Kidney epithelial cell (primary cell): ENCODE measurements at regions not wholly inside any gene's neighbourhood (a gene's known extent, or its start where the extent isn't known, plus 50 kb on each side); places are given as distances from the start of the nearest gene placed in this dataset.

Experiments used
- DNase-seq: peaks from one replicate; pipeline ENCODE4 v3.0.0-alpha.2; 2010; ENCODE audit warnings: low read depth
- H3K27me3 ChIP-seq: 2 replicates; pipeline ENCODE4 v1.6.0; 2011; ENCODE audit warnings: low read length; ENCODE audit not compliant: control insufficient read depth, insufficient read depth
- H3K36me3 ChIP-seq: 2 replicates; pipeline ENCODE4 v1.5.1; 2011; ENCODE audit warnings: low read length; ENCODE audit not compliant: control insufficient read depth, insufficient read depth
- H3K4me3 ChIP-seq: 2 replicates; pipeline ENCODE4 v1.5.1; 2011; ENCODE audit warnings: low read depth, mild to moderate bottlenecking, control low read depth, low read length
- TF ChIP-seq, protein P1 (sequence below): IDR thresholded peaks from 2 replicates; pipeline ENCODE4 v1.5.1; 2011; ENCODE audit warnings: mild to moderate bottlenecking, moderate library complexity, low read length, control low read depth, inconsistent platforms; ENCODE audit not compliant: insufficient read depth, poor library complexity, severe bottlenecking

DNA sequence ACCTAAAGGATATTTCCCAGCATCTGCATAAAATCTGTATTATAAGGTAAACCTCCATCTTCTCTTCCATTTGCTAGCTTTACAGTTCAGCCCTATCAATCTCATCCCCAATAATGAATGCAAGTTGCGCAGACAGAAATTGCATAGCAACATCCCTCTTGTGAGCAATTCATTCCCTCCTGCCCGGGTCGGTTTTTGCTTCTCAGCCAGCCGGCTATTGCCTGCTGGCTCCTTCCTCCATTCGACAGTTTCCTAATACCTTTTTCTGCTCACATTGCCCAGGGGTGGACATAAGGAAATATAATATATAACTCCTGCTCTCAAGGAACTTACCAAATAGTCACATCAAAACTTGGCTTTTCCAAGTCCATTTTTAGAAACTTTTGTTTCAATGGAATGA, 125.2 kb downstream of the FGF9 start:
- H3K4me3 ChIP-seq: no peak overlapping the region
- no peak for DNase-seq
- no peaks in the 10 kb centered on the region for H3K27me3 ChIP-seq
- TF ChIP-seq, protein P1, sequence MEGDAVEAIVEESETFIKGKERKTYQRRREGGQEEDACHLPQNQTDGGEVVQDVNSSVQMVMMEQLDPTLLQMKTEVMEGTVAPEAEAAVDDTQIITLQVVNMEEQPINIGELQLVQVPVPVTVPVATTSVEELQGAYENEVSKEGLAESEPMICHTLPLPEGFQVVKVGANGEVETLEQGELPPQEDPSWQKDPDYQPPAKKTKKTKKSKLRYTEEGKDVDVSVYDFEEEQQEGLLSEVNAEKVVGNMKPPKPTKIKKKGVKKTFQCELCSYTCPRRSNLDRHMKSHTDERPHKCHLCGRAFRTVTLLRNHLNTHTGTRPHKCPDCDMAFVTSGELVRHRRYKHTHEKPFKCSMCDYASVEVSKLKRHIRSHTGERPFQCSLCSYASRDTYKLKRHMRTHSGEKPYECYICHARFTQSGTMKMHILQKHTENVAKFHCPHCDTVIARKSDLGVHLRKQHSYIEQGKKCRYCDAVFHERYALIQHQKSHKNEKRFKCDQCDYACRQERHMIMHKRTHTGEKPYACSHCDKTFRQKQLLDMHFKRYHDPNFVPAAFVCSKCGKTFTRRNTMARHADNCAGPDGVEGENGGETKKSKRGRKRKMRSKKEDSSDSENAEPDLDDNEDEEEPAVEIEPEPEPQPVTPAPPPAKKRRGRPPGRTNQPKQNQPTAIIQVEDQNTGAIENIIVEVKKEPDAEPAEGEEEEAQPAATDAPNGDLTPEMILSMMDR: no peak
- no peaks in the 10 kb centered on the region for H3K36me3 ChIP-seq

DNA sequence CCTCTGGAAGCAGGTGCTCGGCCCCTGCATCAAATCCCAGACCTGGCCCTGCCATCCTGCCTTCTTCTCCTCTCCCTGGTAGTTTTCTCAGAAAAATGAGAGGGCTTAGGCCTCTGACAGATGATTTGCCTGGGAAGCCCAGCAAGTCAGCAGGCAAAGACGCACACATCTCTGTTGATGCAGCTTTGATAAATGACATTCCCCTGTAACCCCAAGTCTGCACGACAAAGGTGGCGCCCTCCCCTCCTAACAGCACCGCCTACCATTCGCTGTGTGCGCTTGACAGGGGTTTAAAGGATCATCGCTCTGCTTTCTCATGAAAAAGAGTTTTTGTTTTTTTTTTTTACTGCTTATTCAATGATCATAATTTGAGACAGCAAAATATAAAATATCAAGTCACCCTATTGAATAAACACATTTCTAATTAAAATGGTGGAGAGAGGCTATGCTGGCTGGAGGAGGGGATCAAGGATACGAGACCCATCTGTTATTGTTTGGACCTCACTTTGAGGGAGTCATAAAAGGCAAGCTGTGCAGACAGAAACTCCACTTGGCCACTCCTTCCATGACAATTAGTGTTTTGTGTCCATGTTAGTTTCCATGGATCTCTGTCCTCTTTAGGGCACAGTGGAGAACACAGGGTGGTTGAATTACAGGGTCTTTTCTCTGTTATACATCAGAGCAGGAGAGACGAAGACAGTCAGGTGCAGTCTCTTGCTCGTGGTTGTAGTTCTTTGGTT, 126.1 kb downstream of the FGF9 start:
- H3K4me3 ChIP-seq: no peak overlapping the region
- TF ChIP-seq, protein P1: no peak
- H3K36me3 ChIP-seq: no peaks in the 10 kb centered on the region
- no peak for DNase-seq
- no peaks in the 10 kb centered on the region for H3K27me3 ChIP-seq

DNA sequence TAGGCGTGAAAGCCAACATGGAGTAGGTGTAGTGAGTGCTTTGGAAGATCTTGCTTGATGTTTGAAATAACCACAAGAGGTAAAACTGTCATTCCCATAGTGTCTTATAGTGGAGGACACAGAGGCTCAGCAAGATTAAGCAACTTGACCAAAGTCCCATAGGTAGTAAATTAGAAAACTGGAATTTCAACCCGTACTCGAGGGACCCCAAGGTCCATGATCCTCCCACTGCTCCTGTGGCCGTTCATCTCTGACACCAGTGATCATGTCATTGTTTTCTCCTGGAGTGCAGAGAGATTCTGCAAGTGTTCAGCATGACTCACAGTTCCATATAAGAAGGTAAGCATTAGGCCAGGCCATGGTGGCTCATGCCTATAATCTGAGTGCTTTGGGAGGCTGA, 126.9 kb downstream of the FGF9 start:
- H3K36me3 ChIP-seq: no peaks in the 10 kb centered on the region
- TF ChIP-seq, protein P1: no peak
- no peak overlapping the region for H3K4me3 ChIP-seq
- DNase-seq: no peak
- H3K27me3 ChIP-seq: no peaks in the 10 kb centered on the region

DNA sequence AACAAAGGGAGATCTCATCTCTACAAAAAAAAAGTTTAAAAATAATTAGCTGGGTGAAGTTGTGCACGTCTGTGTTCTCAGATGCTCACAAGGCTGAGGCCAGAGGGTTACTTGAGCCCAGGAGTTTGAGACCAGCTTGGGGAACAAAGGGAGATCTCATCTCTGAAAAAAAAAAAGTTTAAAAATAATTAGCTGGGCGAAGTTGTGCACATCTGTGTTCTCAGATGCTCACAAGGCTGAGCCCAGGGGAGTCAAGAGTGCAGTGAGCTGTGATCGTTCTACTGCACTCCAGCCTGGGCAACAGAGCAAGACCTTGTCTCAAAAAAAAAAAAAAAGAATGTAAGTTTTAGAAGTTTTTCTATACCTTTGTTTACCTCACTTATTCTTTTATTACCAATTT, 127.3 kb downstream of the FGF9 start:
- no peak for DNase-seq

DNA sequence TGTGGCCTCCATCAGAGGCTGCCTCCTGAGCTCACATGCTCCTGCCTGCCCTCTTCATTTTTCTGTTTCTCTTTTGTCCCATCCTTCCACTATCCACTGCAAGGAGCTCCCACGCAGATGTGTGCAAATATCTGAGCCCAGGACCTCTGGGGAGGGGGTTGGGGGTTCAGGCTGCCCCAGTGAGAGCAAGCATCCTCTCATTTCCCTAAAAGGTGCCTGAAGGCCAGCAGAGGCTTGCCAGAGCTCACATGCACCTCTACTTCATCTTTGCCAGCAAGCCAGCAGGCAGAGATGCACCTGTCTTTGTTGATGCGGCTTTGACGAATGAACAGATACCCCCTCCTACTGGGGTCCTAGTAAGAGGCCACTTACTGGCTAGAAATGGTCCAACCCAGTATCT, 128.8 kb downstream of the FGF9 start:
- Histone ChIP-seq H3K36me3 (no peaks in the 10 kb centered on the region), H3K4me3 (no peak overlapping the region), H3K27me3 (no peaks in the 10 kb centered on the region)
- TF ChIP-seq, protein P1: no peak
- no peak for DNase-seq

More for the DNA sequence above, 127.3 kb downstream of the FGF9 start:
- TF ChIP-seq, protein P1: no peak
- H3K27me3 ChIP-seq: no peaks in the 10 kb centered on the region
- no peak overlapping the region for H3K4me3 ChIP-seq
- no peaks in the 10 kb centered on the region for H3K36me3 ChIP-seq

DNA sequence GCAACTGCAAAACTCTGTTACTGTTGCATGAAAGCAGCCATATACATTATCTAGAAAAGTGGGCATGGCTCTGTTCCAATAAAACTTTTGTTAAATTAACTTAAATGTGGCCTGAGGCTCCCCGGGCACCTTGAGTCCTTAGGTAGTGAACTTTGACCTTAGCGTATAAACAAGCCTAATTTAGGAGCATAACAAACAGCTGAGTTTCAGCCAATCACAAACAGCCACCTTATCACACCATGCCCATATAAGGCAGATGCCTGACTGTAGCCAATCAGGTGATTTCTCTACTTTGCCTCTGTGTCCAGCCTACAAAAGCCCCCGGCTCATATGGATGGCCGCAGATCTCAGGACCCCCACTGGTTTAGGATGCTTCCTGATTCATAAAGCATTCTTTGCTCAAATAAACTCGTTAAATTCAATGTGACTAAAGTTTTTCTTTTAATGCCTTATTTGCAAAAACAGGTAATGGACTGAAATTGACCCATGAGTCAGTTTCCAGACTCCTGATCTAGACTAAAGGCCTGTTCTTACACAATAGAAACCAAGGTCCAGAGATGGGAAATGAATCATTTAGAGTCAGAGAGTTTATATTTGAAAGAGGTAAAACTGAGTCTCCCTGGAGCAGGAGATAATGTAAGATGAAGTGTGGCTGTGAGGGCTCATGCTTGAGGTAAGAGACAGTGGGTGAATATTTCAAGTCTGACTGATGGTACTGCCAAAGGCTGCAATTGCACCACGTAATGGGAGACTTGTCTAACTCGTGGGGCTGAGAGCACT, 130.2 kb downstream of the FGF9 start:
- H3K4me3 ChIP-seq: no peak overlapping the region
- DNase-seq: peak; percentile 26
- TF ChIP-seq, protein P1: no peak
- H3K27me3 ChIP-seq: no peaks in the 10 kb centered on the region
- H3K36me3 ChIP-seq: no peaks in the 10 kb centered on the region
